ENCODE measurements at regions not wholly inside any gene's neighbourhood (a gene's known extent, or its start where the extent isn't known, plus 50 kb on each side); places are given as distances from the start of the nearest gene placed in this dataset.

- no peak overlapping the region for H3K4me3 ChIP-seq (ENCODE audit: low read depth, low read length)
- no peaks in the 10 kb centered on the region for H3K27me3 ChIP-seq (ENCODE audit: insufficient read depth, low read depth, severe bottlenecking)
- H3K36me3 ChIP-seq: no peaks in the 10 kb centered on the region
- H3K9me3 ChIP-seq (ENCODE audit: severe bottlenecking): no peaks in the 10 kb centered on the region
- TF ChIP-seq CTCF (IDR thresholded peaks at IDR 0.05; ENCODE audit: low read depth, low read length): no peak
- no peak overlapping the region for H3K27ac ChIP-seq
- DNase-seq: no peak
Observed at GRCh38 chr15:88990185-88990679, 77.1 kb upstream of the MFGE8 start.

DNA sequence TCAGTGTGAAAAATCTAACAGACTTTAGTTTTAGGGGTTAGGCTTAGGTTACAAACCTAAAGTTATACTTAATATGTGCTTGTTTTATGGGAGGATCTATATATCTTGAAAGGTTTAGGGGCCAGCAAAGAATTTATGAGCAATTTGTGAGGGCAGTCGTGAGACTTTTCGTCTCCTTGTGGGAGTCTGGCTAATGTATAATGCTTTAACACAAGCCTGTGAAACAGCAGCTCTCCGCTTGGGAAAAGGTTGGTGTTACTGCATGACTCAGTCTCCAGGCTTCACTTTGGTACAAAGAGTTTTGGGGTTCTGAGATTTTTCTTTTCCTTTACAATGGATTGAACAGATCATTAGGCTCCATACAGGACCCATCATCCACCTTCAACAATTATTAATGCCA, 79.0 kb upstream of the MFGE8 start:
- H3K36me3 ChIP-seq: no peaks in the 10 kb centered on the region
- no peak overlapping the region for H3K27ac ChIP-seq
- no peak for TF ChIP-seq CTCF (IDR thresholded peaks at IDR 0.05; ENCODE audit: low read depth, low read length)

GRCh38 chr15:88992912-88993376, 79.8 kb upstream of the MFGE8 start:
- no peaks in the 10 kb centered on the region for H3K9me3 ChIP-seq (ENCODE audit: severe bottlenecking)
- H3K36me3 ChIP-seq: no peaks in the 10 kb centered on the region
- H3K27ac ChIP-seq: no peak overlapping the region
- H3K27me3 ChIP-seq (ENCODE audit: insufficient read depth, low read depth, severe bottlenecking): no peaks in the 10 kb centered on the region
- no peak for DNase-seq
- TF ChIP-seq CTCF (IDR thresholded peaks at IDR 0.05; ENCODE audit: low read depth, low read length): no peak
- H3K4me3 ChIP-seq (ENCODE audit: low read depth, low read length): no peak overlapping the region

More for the DNA sequence above, 79.0 kb upstream of the MFGE8 start:
- H3K4me3 ChIP-seq (ENCODE audit: low read depth, low read length): no peak overlapping the region
- no peak for DNase-seq
- H3K9me3 ChIP-seq (ENCODE audit: severe bottlenecking): no peaks in the 10 kb centered on the region
- no peaks in the 10 kb centered on the region for H3K27me3 ChIP-seq (ENCODE audit: insufficient read depth, low read depth, severe bottlenecking)

- Histone ChIP-seq H3K27me3 (ENCODE audit: insufficient read depth, low read depth, severe bottlenecking) (no peaks in the 10 kb centered on the region), H3K4me3 (ENCODE audit: low read depth, low read length) (no peak overlapping the region), H3K36me3 (no peaks in the 10 kb centered on the region), H3K9me3 (ENCODE audit: severe bottlenecking) (no peaks in the 10 kb centered on the region), H3K27ac (no peak overlapping the region)
- no peak for DNase-seq
- TF ChIP-seq CTCF (IDR thresholded peaks at IDR 0.05; ENCODE audit: low read depth, low read length): no peak
Observed at GRCh38 chr15:88993662-88994061, 80.5 kb upstream of the MFGE8 start.

DNA sequence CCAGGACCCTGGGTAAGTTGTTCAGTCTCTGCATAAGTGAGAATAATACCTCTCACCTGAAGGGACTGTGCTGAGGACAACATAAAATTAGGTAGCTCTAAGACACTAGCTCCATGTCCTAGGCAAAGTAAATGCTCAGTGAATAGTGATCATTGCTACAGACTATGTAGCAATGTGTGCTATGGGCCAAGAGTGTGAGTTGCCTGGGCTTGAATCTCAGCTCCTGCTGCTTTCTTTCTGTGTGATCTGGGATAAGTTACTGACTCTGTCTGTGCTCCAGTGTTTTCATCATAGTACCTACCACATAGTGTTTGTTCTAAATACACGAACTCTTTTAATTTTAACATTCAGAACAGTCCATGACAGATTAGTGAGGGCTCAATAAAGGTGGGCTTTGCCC, 81.1 kb upstream of the MFGE8 start:
- DNase-seq: no peak
- no peaks in the 10 kb centered on the region for H3K9me3 ChIP-seq (ENCODE audit: severe bottlenecking)
- TF ChIP-seq CTCF (IDR thresholded peaks at IDR 0.05; ENCODE audit: low read depth, low read length): no peak
- H3K4me3 ChIP-seq (ENCODE audit: low read depth, low read length): no peak overlapping the region
- no peak overlapping the region for H3K27ac ChIP-seq
- H3K27me3 ChIP-seq (ENCODE audit: insufficient read depth, low read depth, severe bottlenecking): no peaks in the 10 kb centered on the region
- H3K36me3 ChIP-seq: no peaks in the 10 kb centered on the region

- Histone ChIP-seq H3K4me3 (ENCODE audit: low read depth, low read length) (no peak overlapping the region), H3K36me3 (no peaks in the 10 kb centered on the region), H3K27me3 (ENCODE audit: insufficient read depth, low read depth, severe bottlenecking) (no peaks in the 10 kb centered on the region), H3K27ac (no peak overlapping the region), H3K9me3 (ENCODE audit: severe bottlenecking) (no peaks in the 10 kb centered on the region)
- DNase-seq: no peak
- no peak for TF ChIP-seq CTCF (IDR thresholded peaks at IDR 0.05; ENCODE audit: low read depth, low read length)
Observed at GRCh38 chr15:88995449-88995848, 82.3 kb upstream of the MFGE8 start.
